Nephron progenitor cell (in vitro differentiated cells): ENCODE measurements at regions not wholly inside any gene's neighbourhood (a gene's known extent, or its start where the extent isn't known, plus 50 kb on each side); places are given as distances from the start of the nearest gene placed in this dataset.

ENCODE experiments used
- DNase-seq: peaks from one replicate; pipeline ENCODE4 v3.0.0; 2021
- H3K27ac Mint-ChIP-seq: 2 replicates; pipeline ENCODE4 v1.8.0; 2021; ENCODE audit warnings: mild to moderate bottlenecking, moderate library complexity, mixed read lengths
- H3K27me3 Mint-ChIP-seq: 2 replicates; pipeline ENCODE4 v1.8.0; 2021; ENCODE audit warnings: mild to moderate bottlenecking, low read depth, mixed read lengths; ENCODE audit not compliant: poor library complexity
- H3K36me3 Mint-ChIP-seq: 2 replicates; pipeline ENCODE4 v1.8.0; 2021; ENCODE audit warnings: low read depth, mixed read lengths
- H3K4me1 Mint-ChIP-seq: 2 replicates; pipeline ENCODE4 v1.8.0; 2021; ENCODE audit warnings: mixed read lengths
- H3K4me3 Mint-ChIP-seq: 2 replicates; pipeline ENCODE4 v1.8.0; 2021; ENCODE audit warnings: mild to moderate bottlenecking, moderate library complexity, mixed read lengths
- H3K9me3 Mint-ChIP-seq: 2 replicates; pipeline ENCODE4 v1.8.0; 2021; ENCODE audit warnings: mild to moderate bottlenecking, moderate library complexity, mixed read lengths
- CTCF ChIP-seq: fragments of 200-600 bp; sonication (generic); IDR thresholded peaks from 2 replicates; pipeline ENCODE4 v1.5.0; 2021; ENCODE audit warnings: antibody characterized with exemption

GRCh38 chr9:118594428-118594827 lies 774.8 kb downstream of the BRINP1 start:
- no peaks in the 10 kb centered on the region for H3K36me3 Mint-ChIP-seq
- no peak for TF ChIP-seq CTCF

GRCh38 chr9:118595719-118596305 lies 773.4 kb downstream of the BRINP1 start:
- Mint-ChIP-seq H3K9me3 (no peaks in the 10 kb centered on the region), H3K4me1 (peaks cover 33% of the 10 kb centered on the region), H3K36me3 (no peaks in the 10 kb centered on the region)

More at GRCh38 chr9:118594428-118594827, 774.8 kb downstream of the BRINP1 start:
- Mint-ChIP-seq H3K9me3 (no peaks in the 10 kb centered on the region), H3K27me3 (no peaks in the 10 kb centered on the region), H3K4me1 (peaks cover 33% of the 10 kb centered on the region), H3K27ac (no peak overlapping the region), H3K4me3 (no peak overlapping the region)
- no peak for DNase-seq

GRCh38 chr9:118596374-118597015 lies 772.7 kb downstream of the BRINP1 start:
- Mint-ChIP-seq H3K9me3 (no peaks in the 10 kb centered on the region), H3K27me3 (no peaks in the 10 kb centered on the region), H3K36me3 (no peaks in the 10 kb centered on the region), H3K4me1 (peaks cover 33% of the 10 kb centered on the region), H3K4me3 (no peak overlapping the region), H3K27ac (no peak overlapping the region)
- no peak for DNase-seq
- no peak for TF ChIP-seq CTCF

More at GRCh38 chr9:118595719-118596305, 773.4 kb downstream of the BRINP1 start:
- Mint-ChIP-seq H3K27ac (no peak overlapping the region), H3K27me3 (no peaks in the 10 kb centered on the region), H3K4me3 (no peak overlapping the region)
- DNase-seq = peak; percentile 34
- TF ChIP-seq CTCF = peak; percentile 54

GRCh38 chr9:118606668-118607067 lies 762.6 kb downstream of the BRINP1 start:
- DNase-seq = no peak
- H3K27ac Mint-ChIP-seq = no peak overlapping the region
- no peaks in the 10 kb centered on the region for H3K4me1 Mint-ChIP-seq
- TF ChIP-seq CTCF = no peak
- peaks cover 5% of the 10 kb centered on the region for H3K9me3 Mint-ChIP-seq
- H3K36me3 Mint-ChIP-seq = no peaks in the 10 kb centered on the region
- no peak overlapping the region for H3K4me3 Mint-ChIP-seq
- H3K27me3 Mint-ChIP-seq = no peaks in the 10 kb centered on the region

- TF ChIP-seq CTCF = no peak
- no peak for DNase-seq
- no peaks in the 10 kb centered on the region for H3K27me3 Mint-ChIP-seq
- H3K27ac Mint-ChIP-seq = no peak overlapping the region
- no peak overlapping the region for H3K4me3 Mint-ChIP-seq
- no peaks in the 10 kb centered on the region for H3K4me1 Mint-ChIP-seq
- H3K36me3 Mint-ChIP-seq = peaks cover 4% of the 10 kb centered on the region
- peaks cover 12% of the 10 kb centered on the region for H3K9me3 Mint-ChIP-seq
These were observed 759.7 kb downstream of the BRINP1 start for GRCh38 chr9:118609355-118610044.
